ENCODE measurements at regions not wholly inside any gene's neighbourhood (a gene's known extent, or its start where the extent isn't known, plus 50 kb on each side); places are given as distances from the start of the nearest gene placed in this dataset.

- DNase-seq: no peak
Observed at GRCh38 chr2:128439031-128439790, 120.5 kb upstream of the HS6ST1 start.

GRCh38 chr2:128439791-128440665 is 121.4 kb upstream of the HS6ST1 start:
- no peak for DNase-seq

GRCh38 chr2:128440666-128441340 is 122.1 kb upstream of the HS6ST1 start:
- no peak for DNase-seq

- DNase-seq: no peak
Observed at GRCh38 chr2:128441341-128442052, 122.8 kb upstream of the HS6ST1 start.

GRCh38 chr2:128442053-128442751 is 123.5 kb upstream of the HS6ST1 start:
- DNase-seq: no peak

- DNase-seq: no peak
Observed at GRCh38 chr2:128442891-128443302, 124.2 kb upstream of the HS6ST1 start.

GRCh38 chr2:128444121-128444771 is 125.6 kb upstream of the HS6ST1 start:
- DNase-seq: no peak

- DNase-seq: no peak
Observed at GRCh38 chr2:128444816-128445522, 126.3 kb upstream of the HS6ST1 start.

GRCh38 chr2:128445523-128445900 is 126.8 kb upstream of the HS6ST1 start:
- no peak for DNase-seq

GRCh38 chr2:128446049-128446873 is 127.6 kb upstream of the HS6ST1 start:
- DNase-seq: no peak

GRCh38 chr2:128446874-128447537 is 128.3 kb upstream of the HS6ST1 start:
- no peak for DNase-seq

GRCh38 chr2:128447538-128447995 is 128.9 kb upstream of the HS6ST1 start:
- no peak for DNase-seq

- DNase-seq: no peak
Observed at GRCh38 chr2:128448331-128449225, 129.9 kb upstream of the HS6ST1 start.

GRCh38 chr2:128449226-128450061 is 130.8 kb upstream of the HS6ST1 start:
- no peak for DNase-seq

GRCh38 chr2:128450211-128451024 is 131.8 kb upstream of the HS6ST1 start:
- DNase-seq: no peak

Data from stimulated activated CD4-positive, alpha-beta T cell treated with anti-CD3 and anti-CD28 coated beads, Interleukin-4, amount 100 ng/mL, for 4 hours (primary cell).